Adrenal gland (tissue), 9 donors: ENCODE measurements at regions not wholly inside any gene's neighbourhood (a gene's known extent, or its start where the extent isn't known, plus 50 kb on each side); places are given as distances from the start of the nearest gene placed in this dataset.

ENCODE experiments used
- DNase-seq, 7 donors: peaks; one replicate each; pipeline ENCODE4 v3.0.0-alpha.2; 2019 to 2020
- H3K27ac ChIP-seq, 5 donors: fragments of 200-600 bp; sonication (generic) in 4 of 5; 1 replicate in 3 of 5; 2 replicates in 2 of 5; pipeline versions ENCODE4 v1.5.1 to v1.8.0; 2016 to 2020; ENCODE audit warnings: mild to moderate bottlenecking in 1 of 5
- H3K27me3 ChIP-seq: fragments of 200-600 bp; 2 replicates; pipeline ENCODE4 v1.8.0; 2021
- H3K36me3 ChIP-seq, 2 donors: fragments of 200-600 bp; replicated peaks in 1 of 2; 1 replicate in 1 of 2; 2 replicates in 1 of 2; pipeline versions ENCODE4 v1.5.1 to v1.8.0; 2018 to 2022
- H3K4me1 ChIP-seq, 2 donors: fragments of 200-600 bp; replicated peaks in 1 of 2; 1 replicate in 1 of 2; 2 replicates in 1 of 2; pipeline versions ENCODE4 v1.5.1 to v1.8.0; 2018 to 2021
- H3K4me3 ChIP-seq, 4 donors: fragments of 200-600 bp; sonication (generic) in 3 of 4; one replicate each; pipeline ENCODE4 v1.5.1; 2016 to 2018
- H3K9me3 ChIP-seq, 3 donors: fragments of 200-600 bp; sonication (generic) in 1 of 3; replicated peaks in 1 of 3; 1 replicate in 2 of 3; 2 replicates in 1 of 3; pipeline versions ENCODE4 v1.5.1 to v1.8.0; 2016 to 2021
- CTCF ChIP-seq, 6 experiments: fragments of 450-650 bp in 4 of 6; fragments of 200-600 bp in 2 of 6; sonication (generic) in 1 of 6; IDR thresholded peaks; 1 replicate in 5 of 6; 2 replicates in 1 of 6; pipeline versions ENCODE4 v1.5.1 to v1.8.0; 2016 to 2021; ENCODE audit warnings: antibody characterized with exemption in 6 of 6, mild to moderate bottlenecking in 2 of 6, moderate library complexity in 1 of 6
- POLR2A ChIP-seq, 2 donors: fragments of 450-650 bp; IDR thresholded peaks; one replicate each; pipeline ENCODE4 v1.6.1; 2017; ENCODE audit warnings: antibody characterized with exemption in 2 of 2, mild to moderate bottlenecking in 2 of 2, moderate library complexity in 1 of 2
- WGBS, 4 donors: extraction: QIAGEN DNeasy Blood & Tissue Kit in 2 of 4; methylation state at CpG; one replicate each; pipeline versions ENCODE4 v1.1.5 to v1.1.7; 2013 to 2017; 5-methylcytosine and 5-hydroxymethylcytosine counted together
- intact Hi-C, 2 donors: fragments of 100-400 bp; cut with DNase I; formaldehyde crosslinking; loops; one replicate each; pipeline versions ENCODE4 v1.14.1 to v1.15.0; 2022 to 2023
- donor health status: healthy with polysubstance abuse.
- donor health status: Bipolar disorder and iron deficiency.
- donor health status: DM: yes; HTN: yes; CAD: no.
- donor health status: DM: no; HTN: no; CAD: no.
- donor health status: DM: no; HTN: no; CAD: no.

- H3K4me1 ChIP-seq: no peaks in the 10 kb centered on the region
- TF ChIP-seq CTCF (IDR thresholded peaks at IDR 0.05) (no peak), POLR2A (IDR thresholded peaks at IDR 0.05) (no peak)
- H3K4me3 ChIP-seq: no peak overlapping the region
- H3K9me3 ChIP-seq: no peaks in the 10 kb centered on the region
- 77 to 88% (median 82%) methylated on average over 3 of the region's 3 CpGs for WGBS, 4 donors
- H3K36me3 ChIP-seq: no peaks in the 10 kb centered on the region
- DNase-seq: no peak
- H3K27me3 ChIP-seq: no peaks in the 10 kb centered on the region
- intact Hi-C loops: no loop called here
- H3K27ac ChIP-seq: no peak overlapping the region
These were observed 944.3 kb downstream of the ADGRL3 start for GRCh38 chr4:62144431-62144830.

GRCh38 chr4:62135565-62136156, 935.5 kb downstream of the ADGRL3 start:
- no peak overlapping the region for H3K4me3 ChIP-seq
- WGBS, 4 donors: 65 to 83% (median 73%) methylated on average over 1 of the region's 1 CpG
- no peaks in the 10 kb centered on the region for H3K9me3 ChIP-seq
- no peak overlapping the region for H3K27ac ChIP-seq
- TF ChIP-seq CTCF (IDR thresholded peaks at IDR 0.05) (no peak), POLR2A (IDR thresholded peaks at IDR 0.05) (no peak)
- intact Hi-C loops: no loop called here
- no peaks in the 10 kb centered on the region for H3K4me1 ChIP-seq
- H3K36me3 ChIP-seq: no peaks in the 10 kb centered on the region
- DNase-seq: no peak
- no peaks in the 10 kb centered on the region for H3K27me3 ChIP-seq

- Histone ChIP-seq H3K27me3 (no peaks in the 10 kb centered on the region), H3K4me1 (no peaks in the 10 kb centered on the region), H3K9me3 (no peaks in the 10 kb centered on the region), H3K4me3 (no peak overlapping the region), H3K36me3 (no peaks in the 10 kb centered on the region), H3K27ac (no peak overlapping the region)
- intact Hi-C loops: no loop called here
- WGBS, 4 donors: 77 to 88% (median 81%) methylated on average over 6 of the region's 6 CpGs
- peak in 2 of 7 donors; percentile 27 to 45 for DNase-seq
- TF ChIP-seq CTCF (IDR thresholded peaks at IDR 0.05) (no peak), POLR2A (IDR thresholded peaks at IDR 0.05) (no peak)
These were observed 933.9 kb downstream of the ADGRL3 start for GRCh38 chr4:62133977-62134376.

- no peaks in the 10 kb centered on the region for H3K9me3 ChIP-seq
- 90 to 96% (median 94%) methylated on average over 1 of the region's 1 CpG for WGBS, 4 donors
- intact Hi-C loops: no loop called here
- H3K36me3 ChIP-seq: no peaks in the 10 kb centered on the region
- TF ChIP-seq CTCF (IDR thresholded peaks at IDR 0.05): no peak
- no peak for TF ChIP-seq POLR2A (IDR thresholded peaks at IDR 0.05)
- H3K4me1 ChIP-seq: no peaks in the 10 kb centered on the region
- H3K27ac ChIP-seq: no peak overlapping the region
- H3K27me3 ChIP-seq: no peaks in the 10 kb centered on the region
- DNase-seq: peak in 2 of 7 donors; percentile 18 to 35
- no peak overlapping the region for H3K4me3 ChIP-seq
These were observed 933.2 kb downstream of the ADGRL3 start for GRCh38 chr4:62133101-62133897.
